ENCODE measurements at regions not wholly inside any gene's neighbourhood (a gene's known extent, or its start where the extent isn't known, plus 50 kb on each side); places are given as distances from the start of the nearest gene placed in this dataset.

GRCh38 chr12:93102744-93103143, 173.6 kb upstream of the EEA1 start:
- Histone ChIP-seq H3K36me3 (ENCODE audit: control insufficient read depth, insufficient read depth, low read length) (no peaks in the 10 kb centered on the region), H3K27ac (ENCODE audit: low read length) (no peak overlapping the region), H3K27me3 (ENCODE audit: control insufficient read depth, insufficient read depth, low read length) (no peaks in the 10 kb centered on the region), H3K9me3 (ENCODE audit: control insufficient read depth, insufficient read depth, low read length) (no peaks in the 10 kb centered on the region; the same call in 1 of the 2 replicates), H3K4me1 (ENCODE audit: control insufficient read depth, insufficient read depth, low read length) (no peaks in the 10 kb centered on the region), H3K4me3 (ENCODE audit: low read length) (no peak overlapping the region)
- DNase-seq (ENCODE audit: low read depth, low spot score) = no peak
- no CpG with 5 or more reads among the region's 2 CpGs for WGBS (ENCODE audit: insufficient coverage, insufficient read length)

DNA sequence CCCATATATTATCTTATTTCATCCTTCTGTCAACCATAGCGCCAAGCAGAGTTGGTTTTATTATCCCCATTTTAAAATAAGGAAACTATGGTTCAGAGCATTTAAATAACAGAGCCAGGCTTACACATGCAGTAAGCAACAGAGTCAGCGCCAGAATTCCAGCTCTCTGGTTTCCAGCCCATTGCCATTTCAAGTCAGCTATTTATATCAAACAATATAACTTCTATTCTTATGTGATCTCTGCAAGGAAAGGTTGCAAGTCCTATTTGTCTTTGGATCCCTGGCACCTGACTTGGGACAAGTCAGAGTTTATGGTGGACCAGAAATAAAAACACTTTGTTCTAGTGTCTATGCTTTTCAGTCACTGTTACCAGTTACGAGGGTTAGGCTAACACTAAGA, 174.1 kb upstream of the EEA1 start:
- H3K9me3 ChIP-seq (ENCODE audit: control insufficient read depth, insufficient read depth, low read length) = no peaks in the 10 kb centered on the region; the same call in 1 of the 2 replicates
- H3K4me3 ChIP-seq (ENCODE audit: low read length) = no peak overlapping the region
- no peak overlapping the region for H3K27ac ChIP-seq (ENCODE audit: low read length)
- H3K36me3 ChIP-seq (ENCODE audit: control insufficient read depth, insufficient read depth, low read length) = no peaks in the 10 kb centered on the region
- no peaks in the 10 kb centered on the region for H3K4me1 ChIP-seq (ENCODE audit: control insufficient read depth, insufficient read depth, low read length)
- no CpG with 5 or more reads among the region's 3 CpGs for WGBS (ENCODE audit: insufficient coverage, insufficient read length)
- no peak for DNase-seq (ENCODE audit: low read depth, low spot score)
- H3K27me3 ChIP-seq (ENCODE audit: control insufficient read depth, insufficient read depth, low read length) = no peaks in the 10 kb centered on the region

DNA sequence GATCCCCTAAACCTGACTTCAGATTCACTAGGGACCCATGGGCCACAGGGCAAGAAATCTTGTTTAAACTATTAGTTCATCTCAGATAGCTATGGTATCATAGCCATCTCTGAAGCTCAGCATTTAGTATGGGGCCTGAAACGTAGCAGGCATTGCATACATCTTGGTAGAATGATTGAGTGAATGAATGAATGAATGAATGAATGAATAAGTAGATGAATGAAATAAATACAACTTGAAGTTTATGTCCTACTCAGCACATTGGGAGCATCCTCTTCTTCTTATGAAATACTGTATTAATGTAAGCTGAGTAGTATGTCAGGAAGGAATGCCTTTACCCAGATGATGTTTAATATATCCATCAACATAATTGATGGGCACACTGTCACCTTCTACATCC, 175.4 kb upstream of the EEA1 start:
- no peaks in the 10 kb centered on the region for H3K4me1 ChIP-seq (ENCODE audit: control insufficient read depth, insufficient read depth, low read length)
- H3K9me3 ChIP-seq (ENCODE audit: control insufficient read depth, insufficient read depth, low read length) = no peaks in the 10 kb centered on the region; the same call in 1 of the 2 replicates
- H3K27ac ChIP-seq (ENCODE audit: low read length) = no peak overlapping the region
- no peaks in the 10 kb centered on the region for H3K36me3 ChIP-seq (ENCODE audit: control insufficient read depth, insufficient read depth, low read length)
- no CpG with 5 or more reads among the region's 1 CpG for WGBS (ENCODE audit: insufficient coverage, insufficient read length)
- H3K27me3 ChIP-seq (ENCODE audit: control insufficient read depth, insufficient read depth, low read length) = no peaks in the 10 kb centered on the region
- no peak for DNase-seq (ENCODE audit: low read depth, low spot score)
- no peak overlapping the region for H3K4me3 ChIP-seq (ENCODE audit: low read length)

DNA sequence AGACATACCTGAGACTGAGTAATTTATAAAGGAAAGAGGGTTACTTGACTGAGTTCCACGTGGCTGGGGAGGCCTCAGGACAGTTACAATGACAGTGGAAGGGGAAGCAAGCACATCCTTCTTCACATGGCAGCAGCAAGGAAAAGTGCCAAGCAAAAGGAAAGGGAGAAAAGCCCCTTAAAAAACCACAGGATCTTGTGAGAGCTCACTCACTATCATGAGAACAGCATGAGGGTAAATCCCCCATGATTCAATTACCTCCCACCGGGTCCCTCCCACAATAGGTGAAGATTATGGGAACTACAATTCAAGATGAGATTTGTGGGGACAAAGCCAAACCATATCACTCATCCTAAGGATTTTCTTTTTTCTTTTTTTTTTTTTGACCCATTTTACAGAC, 177.8 kb upstream of the EEA1 start:
- H3K4me1 ChIP-seq (ENCODE audit: control insufficient read depth, insufficient read depth, low read length) = no peaks in the 10 kb centered on the region
- no peak overlapping the region for H3K27ac ChIP-seq (ENCODE audit: low read length)
- H3K27me3 ChIP-seq (ENCODE audit: control insufficient read depth, insufficient read depth, low read length) = no peaks in the 10 kb centered on the region
- H3K36me3 ChIP-seq (ENCODE audit: control insufficient read depth, insufficient read depth, low read length) = no peaks in the 10 kb centered on the region
- no peak for DNase-seq (ENCODE audit: low read depth, low spot score)
- no CpG with 5 or more reads among the region's 2 CpGs for WGBS (ENCODE audit: insufficient coverage, insufficient read length)
- H3K4me3 ChIP-seq (ENCODE audit: low read length) = no peak overlapping the region
- H3K9me3 ChIP-seq (ENCODE audit: control insufficient read depth, insufficient read depth, low read length) = no peaks in the 10 kb centered on the region

DNA sequence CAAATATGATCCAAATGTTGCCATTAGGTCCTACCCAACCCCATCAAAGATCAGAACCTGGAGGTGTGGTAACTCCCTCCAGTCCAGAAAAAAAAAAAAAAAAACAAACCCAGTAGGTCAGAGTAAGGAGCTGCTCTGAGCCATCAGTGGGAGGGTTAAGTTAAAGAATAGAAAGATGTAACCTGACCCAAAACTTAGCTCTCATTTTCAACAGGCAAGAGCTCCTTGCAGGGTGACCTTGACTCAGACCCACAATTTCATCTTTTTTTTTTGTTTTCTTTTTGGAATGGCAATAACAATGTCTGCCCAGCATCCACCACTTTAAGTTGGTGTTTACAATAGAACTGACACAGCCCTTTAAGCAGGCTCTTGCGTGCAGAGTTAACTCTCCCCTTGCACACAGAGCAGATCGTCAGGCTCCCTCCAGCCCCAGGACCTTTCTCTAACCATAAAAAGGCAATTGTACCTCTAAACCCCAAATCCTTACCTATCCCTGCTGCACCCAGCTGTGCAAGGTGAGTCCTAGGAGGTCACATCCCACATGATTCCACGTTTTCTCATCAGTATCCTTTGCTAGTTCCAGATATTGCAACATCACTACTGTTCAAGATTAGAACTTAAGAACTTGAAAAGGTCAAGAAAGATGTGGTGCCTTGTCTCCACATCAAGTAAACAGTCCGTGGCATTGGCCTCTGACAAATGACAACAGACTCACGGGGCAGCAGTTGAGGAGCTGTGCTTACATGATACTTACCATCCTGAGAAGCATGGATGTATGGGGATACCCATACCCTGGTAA, 178.6 kb upstream of the EEA1 start:
- no peak for DNase-seq (ENCODE audit: low read depth, low spot score)
- no peak overlapping the region for H3K27ac ChIP-seq (ENCODE audit: low read length)

GRCh38 chr12:93108985-93109384, 179.9 kb upstream of the EEA1 start:
- no CpG with 5 or more reads among the region's 3 CpGs for WGBS (ENCODE audit: insufficient coverage, insufficient read length)
- Histone ChIP-seq H3K27me3 (ENCODE audit: control insufficient read depth, insufficient read depth, low read length) (no peaks in the 10 kb centered on the region), H3K36me3 (ENCODE audit: control insufficient read depth, insufficient read depth, low read length) (no peaks in the 10 kb centered on the region), H3K9me3 (ENCODE audit: control insufficient read depth, insufficient read depth, low read length) (no peaks in the 10 kb centered on the region), H3K27ac (ENCODE audit: low read length) (no peak overlapping the region), H3K4me1 (ENCODE audit: control insufficient read depth, insufficient read depth, low read length) (no peaks in the 10 kb centered on the region), H3K4me3 (ENCODE audit: low read length) (no peak overlapping the region)
- no peak for DNase-seq (ENCODE audit: low read depth, low spot score)

More for the DNA sequence above, 178.6 kb upstream of the EEA1 start:
- Histone ChIP-seq H3K27me3 (ENCODE audit: control insufficient read depth, insufficient read depth, low read length) (no peaks in the 10 kb centered on the region), H3K36me3 (ENCODE audit: control insufficient read depth, insufficient read depth, low read length) (no peaks in the 10 kb centered on the region), H3K4me3 (ENCODE audit: low read length) (no peak overlapping the region), H3K4me1 (ENCODE audit: control insufficient read depth, insufficient read depth, low read length) (no peaks in the 10 kb centered on the region), H3K9me3 (ENCODE audit: control insufficient read depth, insufficient read depth, low read length) (no peaks in the 10 kb centered on the region)
- WGBS (ENCODE audit: insufficient coverage, insufficient read length) = no CpG with 5 or more reads among the region's 5 CpGs

GRCh38 chr12:93109551-93110203, 180.6 kb upstream of the EEA1 start:
- Histone ChIP-seq H3K27ac (ENCODE audit: low read length) (no peak overlapping the region), H3K9me3 (ENCODE audit: control insufficient read depth, insufficient read depth, low read length) (no peaks in the 10 kb centered on the region), H3K27me3 (ENCODE audit: control insufficient read depth, insufficient read depth, low read length) (no peaks in the 10 kb centered on the region), H3K4me3 (ENCODE audit: low read length) (no peak overlapping the region), H3K36me3 (ENCODE audit: control insufficient read depth, insufficient read depth, low read length) (no peaks in the 10 kb centered on the region), H3K4me1 (ENCODE audit: control insufficient read depth, insufficient read depth, low read length) (no peaks in the 10 kb centered on the region)
- no CpG with 5 or more reads among the region's 4 CpGs for WGBS (ENCODE audit: insufficient coverage, insufficient read length)
- DNase-seq (ENCODE audit: low read depth, low spot score) = no peak

DNA sequence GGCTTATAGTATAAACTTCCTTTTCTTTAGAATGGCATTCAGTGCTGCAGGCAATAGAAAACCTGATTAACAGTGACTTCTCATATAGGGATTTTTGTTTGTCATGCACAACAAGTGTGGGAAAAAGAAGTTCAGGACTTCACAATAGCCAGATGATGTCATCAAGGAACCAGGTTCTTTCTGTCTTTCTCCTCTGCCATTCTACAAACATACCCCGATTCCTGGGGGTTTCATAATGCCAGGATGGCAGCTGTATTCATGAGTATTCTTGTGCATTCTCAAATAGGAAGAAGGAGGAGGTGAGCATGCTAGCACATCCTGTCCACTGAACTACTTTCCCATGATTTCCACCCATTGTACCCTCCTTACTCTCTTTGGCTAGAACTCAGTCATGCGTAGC, 182.7 kb upstream of the EEA1 start:
- Histone ChIP-seq H3K36me3 (ENCODE audit: control insufficient read depth, insufficient read depth, low read length) (no peaks in the 10 kb centered on the region), H3K27me3 (ENCODE audit: control insufficient read depth, insufficient read depth, low read length) (no peaks in the 10 kb centered on the region), H3K9me3 (ENCODE audit: control insufficient read depth, insufficient read depth, low read length) (no peaks in the 10 kb centered on the region), H3K27ac (ENCODE audit: low read length) (no peak overlapping the region), H3K4me3 (ENCODE audit: low read length) (no peak overlapping the region), H3K4me1 (ENCODE audit: control insufficient read depth, insufficient read depth, low read length) (no peaks in the 10 kb centered on the region)
- DNase-seq (ENCODE audit: low read depth, low spot score) = no peak
- no CpG with 5 or more reads among the region's 2 CpGs for WGBS (ENCODE audit: insufficient coverage, insufficient read length)

DNA sequence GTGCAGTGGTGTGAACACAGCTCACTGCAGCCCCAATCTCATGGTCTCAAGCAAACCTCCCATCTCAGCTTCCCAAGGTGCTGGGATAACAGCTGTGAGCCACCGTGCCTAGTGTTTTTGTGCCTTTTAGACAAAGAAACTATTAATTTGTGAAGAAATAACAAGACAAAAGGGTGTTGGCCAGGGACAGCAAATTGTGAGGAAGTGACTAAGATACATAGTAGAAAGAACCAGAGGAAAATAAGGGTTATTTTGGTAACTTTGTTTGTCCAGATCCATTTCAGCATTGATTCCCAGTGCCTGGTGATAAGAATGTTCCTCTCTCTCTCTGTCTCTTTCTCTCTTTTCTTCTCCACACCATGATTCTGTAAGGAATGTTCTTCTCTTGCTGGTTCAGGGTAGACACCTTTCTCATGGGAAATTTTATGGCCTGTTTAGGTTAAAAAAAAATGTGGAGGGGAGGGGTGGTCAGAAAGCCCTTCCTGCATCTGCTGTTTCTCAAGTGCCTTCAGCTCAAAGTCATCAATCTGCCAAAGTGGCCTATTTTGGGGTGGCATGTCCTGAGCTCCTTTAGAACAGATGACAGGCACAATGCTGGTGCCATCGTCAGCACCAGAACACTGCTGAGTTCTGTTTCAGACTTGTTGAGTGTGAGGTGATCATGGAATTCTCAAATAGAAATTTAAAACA, 184.4 kb upstream of the EEA1 start:
- no peak overlapping the region for H3K4me3 ChIP-seq (ENCODE audit: low read length)
- DNase-seq (ENCODE audit: low read depth, low spot score) = no peak
- H3K36me3 ChIP-seq (ENCODE audit: control insufficient read depth, insufficient read depth, low read length) = no peaks in the 10 kb centered on the region
- no peak overlapping the region for H3K27ac ChIP-seq (ENCODE audit: low read length)
- no peaks in the 10 kb centered on the region for H3K9me3 ChIP-seq (ENCODE audit: control insufficient read depth, insufficient read depth, low read length)
- no peaks in the 10 kb centered on the region for H3K27me3 ChIP-seq (ENCODE audit: control insufficient read depth, insufficient read depth, low read length)
- WGBS (ENCODE audit: insufficient coverage, insufficient read length) = no CpG with 5 or more reads among the region's 2 CpGs
- no peaks in the 10 kb centered on the region for H3K4me1 ChIP-seq (ENCODE audit: control insufficient read depth, insufficient read depth, low read length)

- no peaks in the 10 kb centered on the region for H3K4me1 ChIP-seq (ENCODE audit: control insufficient read depth, insufficient read depth, low read length)
Measured at GRCh38 chr12:93115198-93115601, 186.1 kb upstream of the EEA1 start.

More at GRCh38 chr12:93115198-93115601, 186.1 kb upstream of the EEA1 start:
- H3K27me3 ChIP-seq (ENCODE audit: control insufficient read depth, insufficient read depth, low read length) = no peaks in the 10 kb centered on the region
- WGBS (ENCODE audit: insufficient coverage, insufficient read length) = no CpG with 5 or more reads among the region's 6 CpGs
- no peaks in the 10 kb centered on the region for H3K36me3 ChIP-seq (ENCODE audit: control insufficient read depth, insufficient read depth, low read length)
- H3K9me3 ChIP-seq (ENCODE audit: control insufficient read depth, insufficient read depth, low read length) = no peaks in the 10 kb centered on the region
- no peak overlapping the region for H3K4me3 ChIP-seq (ENCODE audit: low read length)
- H3K27ac ChIP-seq (ENCODE audit: low read length) = no peak overlapping the region
- DNase-seq (ENCODE audit: low read depth, low spot score) = no peak

Data from iPS DF 6.9 (cell line).